Body of pancreas (tissue), 4 donors: ENCODE measurements at regions not wholly inside any gene's neighbourhood (a gene's known extent, or its start where the extent isn't known, plus 50 kb on each side); places are given as distances from the start of the nearest gene placed in this dataset.

Source experiments
- CTCF ChIP-seq, 7 experiments: fragments of 450-650 bp in 4 of 7; fragments of 200-600 bp in 3 of 7; sonication (generic) in 3 of 7; IDR thresholded peaks; one replicate each; pipeline ENCODE4 v1.5.1; 2016 to 2019; ENCODE audit warnings: antibody characterized with exemption in 7 of 7
- POLR2A ChIP-seq, 3 donors: fragments of 450-650 bp; IDR thresholded peaks; one replicate each; pipeline ENCODE4 v1.6.1; 2016; ENCODE audit warnings: antibody characterized with exemption in 3 of 3, mild to moderate bottlenecking in 2 of 3

GRCh38 chr10:104520653-104521052, 120.4 kb upstream of the SORCS3 start:
- TF ChIP-seq CTCF (IDR thresholded peaks at IDR 0.05) (no peak), POLR2A (IDR thresholded peaks at IDR 0.05) (no peak)
